SK-N-SH (cell line): ENCODE measurements at regions not wholly inside any gene's neighbourhood (a gene's known extent, or its start where the extent isn't known, plus 50 kb on each side); places are given as distances from the start of the nearest gene placed in this dataset.

Experiments
- CTCF ChIA-PET: fragments of 300-600, 350-600 bp; formaldehyde crosslinking; extraction: SDS; loops from one replicate; lab custom pipeline; 2021; lab: Yijun Ruan, JAX
- POLR2A ChIA-PET: fragments of 350-600 bp; sonication (Branson Sonifier 250); formaldehyde crosslinking; extraction: SDS; loops from one replicate; lab custom pipeline; 2020; ENCODE audit warnings: antibody characterized with exemption, inconsistent platforms; lab: Yijun Ruan, JAX
- DNase-seq: peaks from one replicate; pipeline ENCODE4 v3.0.0; 2012
- H2AFZ ChIP-seq: fragments of 200-600 bp; sonication (generic); 2 replicates; pipeline ENCODE4 v1.8.1; 2016; ENCODE audit warnings: antibody characterized with exemption, mild to moderate bottlenecking, low read depth
- H3F3A ChIP-seq: fragments of 200-600 bp; sonication (generic); replicated peaks from 2 replicates; pipeline ENCODE3; 2016; ENCODE audit warnings: antibody characterized with exemption, mild to moderate bottlenecking; ENCODE audit not compliant: insufficient read depth
- H3K27ac ChIP-seq, 2 experiments: fragments of 200-500 bp in 1 of 2; fragments of 200-600 bp in 1 of 2; sonication (Bioruptor generic) in 1 of 2; sonication (generic), shearing (Covaris generic) in 1 of 2; 2 replicates each; pipeline versions ENCODE4 v1.5.1 to v1.6.1; 2014 to 2016; ENCODE audit warnings: low read depth in 2 of 2, inconsistent platforms in 1 of 2, low read length in 1 of 2, mild to moderate bottlenecking in 1 of 2, mixed read lengths in 1 of 2
- H3K27me3 ChIP-seq: fragments of 200-600 bp; sonication (generic), shearing (Covaris generic); 2 replicates; pipeline ENCODE4 v1.6.1; 2016; ENCODE audit warnings: mixed run types; ENCODE audit not compliant: insufficient read depth
- H3K36me3 ChIP-seq, 2 experiments: fragments of 200-500 bp in 1 of 2; fragments of 200-600 bp in 1 of 2; sonication (Bioruptor generic) in 1 of 2; sonication (generic) in 1 of 2; replicated peaks in 1 of 2; 2 replicates each; pipeline versions ENCODE3 to v1.5.1; 2014 to 2016; ENCODE audit warnings: low read length in 1 of 2, mild to moderate bottlenecking in 1 of 2; ENCODE audit not compliant: insufficient read depth in 2 of 2, control insufficient read depth in 1 of 2
- H3K4me1 ChIP-seq, 2 experiments: fragments of 200-500 bp in 1 of 2; fragments of 200-600 bp in 1 of 2; sonication (Bioruptor generic) in 1 of 2; sonication (generic), shearing (Covaris generic) in 1 of 2; 2 replicates each; pipeline versions ENCODE4 v1.5.1 to v1.6.1; 2014 to 2016; ENCODE audit warnings: low read depth in 1 of 2, low read length in 1 of 2, mixed run types in 1 of 2; ENCODE audit not compliant: insufficient read depth in 2 of 2, control insufficient read depth in 1 of 2
- H3K4me2 ChIP-seq: fragments of 200-600 bp; sonication (generic), shearing (Covaris generic); 2 replicates; pipeline ENCODE4 v1.6.1; 2017; ENCODE audit warnings: mixed run types
- H3K4me3 ChIP-seq, 2 experiments: fragments of 200-500 bp in 1 of 2; fragments of 200-600 bp in 1 of 2; sonication (Bioruptor generic) in 1 of 2; sonication (generic), shearing (Covaris generic) in 1 of 2; 2 replicates each; pipeline versions ENCODE4 v1.5.1 to v1.8.1; 2014 to 2016; ENCODE audit warnings: low read depth in 2 of 2, inconsistent platforms in 1 of 2, low read length in 1 of 2, mild to moderate bottlenecking in 1 of 2, mixed read lengths in 1 of 2, moderate library complexity in 1 of 2
- H3K79me2 ChIP-seq: fragments of 200-600 bp; sonication (generic); 2 replicates; pipeline ENCODE4 v1.8.1; 2017; ENCODE audit warnings: mild to moderate bottlenecking; ENCODE audit not compliant: insufficient read depth
- H3K9ac ChIP-seq: fragments of 200-600 bp; sonication (generic); 2 replicates; pipeline ENCODE4 v1.6.1; 2017; ENCODE audit warnings: mixed run types
- H3K9me2 ChIP-seq: fragments of 200-600 bp; sonication (generic); 2 replicates; pipeline ENCODE4 v1.6.1; 2017; ENCODE audit warnings: mixed run types
- H3K9me3 ChIP-seq: fragments of 200-600 bp; sonication (generic); 2 replicates; pipeline ENCODE4 v1.6.1; 2017; ENCODE audit warnings: mixed run types, mild to moderate bottlenecking, moderate library complexity
- H4K20me1 ChIP-seq: fragments of 200-600 bp; sonication (generic); 2 replicates; pipeline ENCODE4 v1.6.1; 2017; ENCODE audit warnings: mild to moderate bottlenecking, mixed run types; ENCODE audit not compliant: insufficient read depth
- CHD2 ChIP-seq: fragments of 150-350 bp; IDR thresholded peaks from 2 replicates; pipeline ENCODE4 v1.6.1; 2018; ENCODE audit warnings: low read length; ENCODE audit not compliant: partially characterized antibody
- EP300 ChIP-seq, 2 experiments: IDR thresholded peaks; 2 replicates each; pipeline versions ENCODE4 v1.4.0 to v1.6.1; 2012; ENCODE audit warnings: borderline replicate concordance in 1 of 2, low read depth in 1 of 2, low read length in 1 of 2
- FOXM1 ChIP-seq: IDR thresholded peaks from 2 replicates; pipeline ENCODE4 v1.4.0; 2012; ENCODE audit warnings: low read depth, mild to moderate bottlenecking
- GATA2 ChIP-seq: sonication (generic); formaldehyde crosslinking; IDR thresholded peaks from 2 replicates; pipeline ENCODE4 v1.5.0; 2020; ENCODE audit warnings: mild to moderate bottlenecking, missing genetic modification reagents
- RAD21 ChIP-seq: IDR thresholded peaks from 2 replicates; pipeline ENCODE4 v1.6.1; 2012; ENCODE audit warnings: mild to moderate bottlenecking, low read length
- RCOR1 ChIP-seq: fragments of 150-350 bp; IDR thresholded peaks from 2 replicates; pipeline ENCODE4 v1.6.1; 2017; ENCODE audit warnings: antibody characterized with exemption, low read length
- TCF12 ChIP-seq: IDR thresholded peaks from 2 replicates; pipeline ENCODE4 v1.4.0; 2012
- WGBS: methylation state at CpG from one replicate; pipeline ENCODE4 v1.1.6; 2017; ENCODE audit warnings: low lambda C conversion rate; 5-methylcytosine and 5-hydroxymethylcytosine counted together
- TF ChIP-seq, protein P1 (sequence below): IDR thresholded peaks from 2 replicates; pipeline ENCODE4 v1.4.0; 2012; ENCODE audit warnings: low read depth, borderline replicate concordance

DNA sequence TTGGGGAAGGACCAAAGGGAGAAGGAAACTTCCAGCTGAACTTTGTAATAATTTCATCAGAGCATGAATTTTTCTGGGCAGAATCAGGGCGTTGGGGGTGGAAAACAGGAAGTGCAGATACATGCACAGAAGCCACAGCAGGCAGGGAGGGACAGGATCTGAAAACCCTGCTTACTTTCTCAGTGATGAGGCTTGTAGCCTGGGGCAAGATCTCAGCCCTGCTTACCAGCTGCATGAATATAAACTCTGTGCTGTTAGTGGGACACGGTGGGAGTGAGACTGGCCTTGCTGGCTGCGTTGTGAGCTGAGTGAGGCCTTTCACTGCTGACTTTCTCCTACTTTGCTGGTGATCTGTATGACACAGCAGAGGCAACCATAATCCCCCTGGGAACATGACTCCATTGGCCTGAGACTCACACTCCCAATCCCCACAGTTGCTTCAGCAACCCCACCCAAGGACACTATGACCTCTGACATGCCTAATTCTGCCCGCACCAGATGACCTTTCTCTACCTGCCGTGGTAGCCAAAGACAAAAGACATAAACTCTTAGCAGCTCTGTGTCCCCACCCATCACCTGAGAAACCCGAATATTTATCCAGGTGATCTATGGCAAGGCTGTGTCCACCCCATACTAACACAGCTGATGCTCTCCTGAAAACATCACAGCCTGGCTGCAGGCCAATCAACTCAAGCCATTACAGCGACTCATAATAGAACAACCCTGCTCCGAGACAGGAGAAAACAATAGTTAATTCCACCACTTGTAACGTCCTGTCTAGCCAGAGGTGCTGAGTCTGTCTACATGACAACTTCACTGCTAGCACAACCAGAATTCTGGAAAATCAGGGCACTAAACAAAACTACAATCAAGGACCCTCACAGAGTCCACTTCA, 190.7 kb upstream of the CHRM2 start:
- no peak overlapping the region for H3K4me3 ChIP-seq
- 0 out of 2 replicates have a peak, but pooled peaks cover 11% of the 10 kb centered on the region for H3K9me3 ChIP-seq
- H3K4me1 ChIP-seq, result peaks cover 0 to 12% of the 10 kb centered on the region in 2 experiments; a peak in 1 of 4 replicates
- H3K9ac ChIP-seq, result no peak overlapping the region
- no peaks in the 10 kb centered on the region for H3K79me2 ChIP-seq
- no peaks in the 10 kb centered on the region for H3K36me3 ChIP-seq
- H3K27me3 ChIP-seq, result no peaks in the 10 kb centered on the region
- DNase-seq, result no peak
- H3F3A ChIP-seq, result no peaks in the 10 kb centered on the region
- no peak overlapping the region for H3K4me2 ChIP-seq
- ChIA-PET POLR2A (no interaction called here), CTCF (interaction anchor here (0.7 to 4.0 kb wide), 3 partner anchors 10 to 48 kb away, joined by 3 to 24 read pairs (median 3); no protein-coding TSS in a partner anchor)
- no peak overlapping the region for H2AFZ ChIP-seq
- WGBS, result 17% methylated on average over 9 of the region's 9 CpGs
- no peaks in the 10 kb centered on the region for H4K20me1 ChIP-seq
- H3K27ac ChIP-seq, result peak overlapping the region in 1 of 2 experiments; percentile 72; a peak in 2 of 4 replicates
- no peaks in the 10 kb centered on the region for H3K9me2 ChIP-seq
- TF ChIP-seq EP300 (IDR thresholded peaks at IDR 0.05; ENCODE audit: borderline replicate concordance in 1 of 2, low read depth in 1 of 2, low read length in 1 of 2), result peak in 1 of 2 experiments; percentile 37; a peak in 1 of 4 replicates
- no peak for TF ChIP-seq FOXM1

DNA sequence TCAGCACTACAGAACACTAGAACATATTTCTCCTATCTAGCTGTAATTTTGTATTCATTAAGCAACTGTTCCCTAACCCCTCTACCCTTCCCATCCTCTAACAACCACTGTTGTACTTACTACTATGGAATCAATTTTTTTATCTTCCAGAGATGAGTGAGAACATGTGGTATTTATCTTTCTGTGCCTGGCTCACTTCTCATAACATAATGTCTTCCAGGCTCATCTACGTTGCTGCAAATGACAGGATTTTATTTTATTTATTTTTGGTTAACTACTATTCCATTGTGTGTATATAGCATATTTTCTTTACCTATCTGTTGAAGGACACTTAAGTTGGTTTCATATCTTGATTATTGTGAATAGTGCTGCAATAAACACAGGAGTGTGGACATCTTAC, 200.9 kb upstream of the CHRM2 start:
- no peak overlapping the region for H3K4me3 ChIP-seq
- peaks cover 0 to 3% of the 10 kb centered on the region in 2 experiments; a peak in 1 of 4 replicates for H3K4me1 ChIP-seq

More for the DNA sequence above, 200.9 kb upstream of the CHRM2 start:
- 7% methylated on average over 1 of the region's 1 CpG for WGBS
- Histone ChIP-seq H3K4me2 (no peak overlapping the region), H3K9me3 (0 out of 2 replicates have a peak, but pooled peaks cover 1% of the 10 kb centered on the region), H3F3A (no peaks in the 10 kb centered on the region), H3K27ac (peak overlapping the region in 1 of 2 experiments; percentile 31; a peak in 1 of 4 replicates), H3K9ac (no peak overlapping the region), H3K27me3 (no peaks in the 10 kb centered on the region), H3K79me2 (no peaks in the 10 kb centered on the region), H3K9me2 (0 out of 2 replicates have a peak, but pooled peaks cover 3% of the 10 kb centered on the region), H2AFZ (no peak overlapping the region), H3K36me3 (no peaks in the 10 kb centered on the region), H4K20me1 (no peaks in the 10 kb centered on the region)
- POLR2A ChIA-PET, result no interaction called here
- peak; percentile 82 for TF ChIP-seq GATA2 (CRISPR knock-in tag)
- peak; percentile 3; the same call in 1 of the 2 replicates for TF ChIP-seq RAD21
- TF ChIP-seq EP300 (IDR thresholded peaks at IDR 0.05; ENCODE audit: borderline replicate concordance in 1 of 2, low read depth in 1 of 2, low read length in 1 of 2), result peak in 1 of 2 experiments; percentile 86; a peak in 2 of 4 replicates
- 0 out of 2 replicates have a peak, but pooled peaks have one; percentile 15 for TF ChIP-seq RCOR1
- TF ChIP-seq CHD2, result no peak
- TF ChIP-seq TCF12, result peak; percentile 7; the same call in 1 of the 2 replicates
- TF ChIP-seq, protein P1, sequence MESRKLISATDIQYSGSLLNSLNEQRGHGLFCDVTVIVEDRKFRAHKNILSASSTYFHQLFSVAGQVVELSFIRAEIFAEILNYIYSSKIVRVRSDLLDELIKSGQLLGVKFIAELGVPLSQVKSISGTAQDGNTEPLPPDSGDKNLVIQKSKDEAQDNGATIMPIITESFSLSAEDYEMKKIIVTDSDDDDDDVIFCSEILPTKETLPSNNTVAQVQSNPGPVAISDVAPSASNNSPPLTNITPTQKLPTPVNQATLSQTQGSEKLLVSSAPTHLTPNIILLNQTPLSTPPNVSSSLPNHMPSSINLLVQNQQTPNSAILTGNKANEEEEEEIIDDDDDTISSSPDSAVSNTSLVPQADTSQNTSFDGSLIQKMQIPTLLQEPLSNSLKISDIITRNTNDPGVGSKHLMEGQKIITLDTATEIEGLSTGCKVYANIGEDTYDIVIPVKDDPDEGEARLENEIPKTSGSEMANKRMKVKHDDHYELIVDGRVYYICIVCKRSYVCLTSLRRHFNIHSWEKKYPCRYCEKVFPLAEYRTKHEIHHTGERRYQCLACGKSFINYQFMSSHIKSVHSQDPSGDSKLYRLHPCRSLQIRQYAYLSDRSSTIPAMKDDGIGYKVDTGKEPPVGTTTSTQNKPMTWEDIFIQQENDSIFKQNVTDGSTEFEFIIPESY, result no peak
- CTCF ChIA-PET, result interaction anchor here (1.1 kb wide), 1 partner anchor 20 kb away, joined by 4 read pairs; no protein-coding TSS in a partner anchor
- DNase-seq, result no peak
